BE2C (cell line): ENCODE measurements at regions not wholly inside any gene's neighbourhood (a gene's known extent, or its start where the extent isn't known, plus 50 kb on each side); places are given as distances from the start of the nearest gene placed in this dataset.

Source experiments
- DNase-seq: peaks from one replicate; pipeline ENCODE4 v3.0.0-alpha.2; 2020
- H3K27me3 ChIP-seq: fragments of 250-450 bp; sonication (Bioruptor Pico); 2 replicates; pipeline ENCODE4 v1.5.1; 2020; ENCODE audit warnings: mild to moderate bottlenecking
- H3K36me3 ChIP-seq: fragments of 250-450 bp; sonication (Bioruptor Pico); 2 replicates; pipeline ENCODE4 v1.5.1; 2020; ENCODE audit warnings: mild to moderate bottlenecking
- H3K4me1 ChIP-seq: fragments of 250-450 bp; sonication (Bioruptor Pico); 2 replicates; pipeline ENCODE4 v1.5.1; 2020
- H3K4me3 ChIP-seq: 2 replicates; pipeline ENCODE4 v1.5.1; 2011; ENCODE audit warnings: low read depth, low read length
- H3K9me3 ChIP-seq: fragments of 250-450 bp; sonication (Bioruptor Pico); 2 replicates; pipeline ENCODE4 v1.5.1; 2020
- TF ChIP-seq, protein P1 (sequence below): IDR thresholded peaks from 2 replicates; pipeline ENCODE4 v1.5.1; 2012; ENCODE audit warnings: mild to moderate bottlenecking, low read depth, low read length

- Histone ChIP-seq H3K36me3 (no peaks in the 10 kb centered on the region), H3K4me1 (no peaks in the 10 kb centered on the region), H3K27me3 (no peaks in the 10 kb centered on the region), H3K4me3 (no peak overlapping the region), H3K9me3 (no peaks in the 10 kb centered on the region; the same call in 1 of the 2 replicates)
- DNase-seq = no peak
- TF ChIP-seq, protein P1, sequence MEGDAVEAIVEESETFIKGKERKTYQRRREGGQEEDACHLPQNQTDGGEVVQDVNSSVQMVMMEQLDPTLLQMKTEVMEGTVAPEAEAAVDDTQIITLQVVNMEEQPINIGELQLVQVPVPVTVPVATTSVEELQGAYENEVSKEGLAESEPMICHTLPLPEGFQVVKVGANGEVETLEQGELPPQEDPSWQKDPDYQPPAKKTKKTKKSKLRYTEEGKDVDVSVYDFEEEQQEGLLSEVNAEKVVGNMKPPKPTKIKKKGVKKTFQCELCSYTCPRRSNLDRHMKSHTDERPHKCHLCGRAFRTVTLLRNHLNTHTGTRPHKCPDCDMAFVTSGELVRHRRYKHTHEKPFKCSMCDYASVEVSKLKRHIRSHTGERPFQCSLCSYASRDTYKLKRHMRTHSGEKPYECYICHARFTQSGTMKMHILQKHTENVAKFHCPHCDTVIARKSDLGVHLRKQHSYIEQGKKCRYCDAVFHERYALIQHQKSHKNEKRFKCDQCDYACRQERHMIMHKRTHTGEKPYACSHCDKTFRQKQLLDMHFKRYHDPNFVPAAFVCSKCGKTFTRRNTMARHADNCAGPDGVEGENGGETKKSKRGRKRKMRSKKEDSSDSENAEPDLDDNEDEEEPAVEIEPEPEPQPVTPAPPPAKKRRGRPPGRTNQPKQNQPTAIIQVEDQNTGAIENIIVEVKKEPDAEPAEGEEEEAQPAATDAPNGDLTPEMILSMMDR = no peak
Measured at GRCh38 chr5:161150441-161150988, 298.5 kb upstream of the ATP10B start.

GRCh38 chr5:161149078-161149477 lies 297.1 kb upstream of the ATP10B start:
- H3K4me3 ChIP-seq = no peak overlapping the region
- H3K9me3 ChIP-seq = no peaks in the 10 kb centered on the region
- H3K36me3 ChIP-seq = no peaks in the 10 kb centered on the region
- no peak for DNase-seq
- no peaks in the 10 kb centered on the region for H3K27me3 ChIP-seq
- TF ChIP-seq, protein P1 = no peak
- no peaks in the 10 kb centered on the region for H3K4me1 ChIP-seq

GRCh38 chr5:161138751-161139455 lies 286.9 kb upstream of the ATP10B start:
- no peaks in the 10 kb centered on the region for H3K9me3 ChIP-seq
- H3K4me1 ChIP-seq = no peaks in the 10 kb centered on the region
- DNase-seq = no peak
- TF ChIP-seq, protein P1 = no peak
- no peaks in the 10 kb centered on the region for H3K27me3 ChIP-seq
- H3K36me3 ChIP-seq = no peaks in the 10 kb centered on the region
- H3K4me3 ChIP-seq = no peak overlapping the region

- no peak for DNase-seq
- Histone ChIP-seq H3K9me3 (no peaks in the 10 kb centered on the region), H3K4me1 (no peaks in the 10 kb centered on the region), H3K4me3 (no peak overlapping the region), H3K27me3 (no peaks in the 10 kb centered on the region), H3K36me3 (no peaks in the 10 kb centered on the region)
- TF ChIP-seq, protein P1 = no peak
Measured at GRCh38 chr5:161134956-161135355, 282.9 kb upstream of the ATP10B start.

GRCh38 chr5:161134083-161134482 lies 282.1 kb upstream of the ATP10B start:
- Histone ChIP-seq H3K27me3 (no peaks in the 10 kb centered on the region), H3K4me1 (no peaks in the 10 kb centered on the region), H3K9me3 (no peaks in the 10 kb centered on the region), H3K4me3 (no peak overlapping the region), H3K36me3 (no peaks in the 10 kb centered on the region)
- no peak for DNase-seq
- TF ChIP-seq, protein P1 = no peak

DNA sequence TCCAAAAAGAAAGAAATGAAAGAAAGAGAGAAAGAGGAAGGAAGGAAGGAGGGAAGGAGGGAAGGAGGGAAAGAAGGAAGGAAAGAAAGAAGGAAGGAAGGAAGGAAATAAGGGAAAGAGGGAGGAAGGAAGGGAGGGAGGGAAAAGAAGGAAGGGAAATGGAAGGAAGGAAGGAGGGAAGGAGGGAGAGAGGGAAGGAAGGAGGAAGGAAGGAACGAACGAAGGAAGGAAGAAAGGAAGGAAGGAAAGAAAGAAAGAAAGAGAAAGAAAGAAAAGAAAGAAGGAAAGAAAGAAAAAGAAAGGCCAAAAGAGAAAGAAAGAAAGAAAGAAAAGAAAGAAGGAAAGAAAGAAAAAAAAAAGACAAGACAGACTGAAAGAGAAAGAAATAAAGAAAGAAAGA lies 263.9 kb upstream of the ATP10B start:
- Histone ChIP-seq H3K4me3 (no peak overlapping the region), H3K36me3 (no peaks in the 10 kb centered on the region), H3K4me1 (no peaks in the 10 kb centered on the region), H3K9me3 (no peaks in the 10 kb centered on the region), H3K27me3 (no peaks in the 10 kb centered on the region)
- DNase-seq = no peak
- TF ChIP-seq, protein P1 = no peak
